HL-60 (cell line): ENCODE measurements at regions not wholly inside any gene's neighbourhood (a gene's known extent, or its start where the extent isn't known, plus 50 kb on each side); places are given as distances from the start of the nearest gene placed in this dataset.
"Not testable (repeated sequence)": the region's sequence is repeated elsewhere in the genome, so short reads cannot be mapped to it uniquely, and the experiment has no call there.

Experiments
- DNase-seq, 2 experiments: peaks; one replicate each; pipeline ENCODE4 v3.0.0-alpha.2; 2010 to 2020; ENCODE audit warnings: low read depth in 1 of 2, low spot score in 1 of 2
- H3K27ac ChIP-seq: fragments of 250-450 bp; sonication (Bioruptor Pico); replicated peaks from 2 replicates; pipeline ENCODE4 v1.5.1; 2020; ENCODE audit warnings: mild to moderate bottlenecking, moderate library complexity
- H3K27me3 ChIP-seq: fragments of 250-450 bp; sonication (Bioruptor Pico); 2 replicates; pipeline ENCODE4 v1.5.1; 2021; ENCODE audit warnings: mild to moderate bottlenecking, moderate library complexity; ENCODE audit not compliant: insufficient read depth, poor library complexity, severe bottlenecking
- H3K4me3 ChIP-seq: replicated peaks from 2 replicates; pipeline ENCODE4 v1.5.1; 2011; ENCODE audit warnings: mild to moderate bottlenecking, control low read depth, low read length; ENCODE audit not compliant: insufficient read depth
- CTCF ChIP-seq: IDR thresholded peaks from one replicate; pipeline ENCODE4 v1.5.1; 2011; ENCODE audit warnings: low read length, control low read depth, inconsistent platforms; ENCODE audit not compliant: insufficient read depth
- GABPA ChIP-seq: IDR thresholded peaks from 2 replicates; pipeline ENCODE4 v1.6.1; 2012; ENCODE audit warnings: low read depth
- POLR2AphosphoS5 ChIP-seq: IDR thresholded peaks from 2 replicates; pipeline ENCODE4 v1.6.1; 2012; ENCODE audit warnings: low read depth
- REST ChIP-seq: IDR thresholded peaks from 2 replicates; pipeline ENCODE4 v1.6.1; 2012; ENCODE audit warnings: low read depth; ENCODE audit not compliant: insufficient replicate concordance
- SPI1 ChIP-seq: IDR thresholded peaks from 2 replicates; pipeline ENCODE4 v1.6.1; 2012; ENCODE audit warnings: low read depth, mild to moderate bottlenecking, borderline replicate concordance

- H3K27ac ChIP-seq: no peak overlapping the region
- no peaks in the 10 kb centered on the region for H3K27me3 ChIP-seq
- H3K4me3 ChIP-seq: no peak overlapping the region
- no peak for TF ChIP-seq CTCF
- TF ChIP-seq SPI1: no peak
- TF ChIP-seq POLR2AphosphoS5: no peak
- TF ChIP-seq GABPA: no peak
- TF ChIP-seq REST: no peak
- DNase-seq: no peak
These were observed 155.8 kb downstream of the TBC1D2B start for GRCh38 chr15:77921664-77922063.

GRCh38 chr15:77916966-77917635 is 160.4 kb downstream of the TBC1D2B start:
- DNase-seq, H3K27me3 ChIP-seq, H3K4me3 ChIP-seq, H3K27ac ChIP-seq: not testable (repeated sequence)

GRCh38 chr15:77915961-77916330 is 161.6 kb downstream of the TBC1D2B start:
- not testable (repeated sequence) for H3K4me3 ChIP-seq, H3K27ac ChIP-seq, DNase-seq, H3K27me3 ChIP-seq

GRCh38 chr15:77915261-77915960 is 162.1 kb downstream of the TBC1D2B start:
- H3K27me3 ChIP-seq: peaks cover 5% of the 10 kb centered on the region
- H3K4me3 ChIP-seq: no peak overlapping the region
- no peak overlapping the region for H3K27ac ChIP-seq
- no peak for DNase-seq
- TF ChIP-seq SPI1: no peak
- no peak for TF ChIP-seq POLR2AphosphoS5
- TF ChIP-seq CTCF: no peak
- TF ChIP-seq REST: no peak
- TF ChIP-seq GABPA: no peak

- not testable (repeated sequence) for H3K4me3 ChIP-seq, H3K27me3 ChIP-seq, H3K27ac ChIP-seq, DNase-seq
These were observed 163.0 kb downstream of the TBC1D2B start for GRCh38 chr15:77914531-77914930.

GRCh38 chr15:77910030-77910911 is 167.2 kb downstream of the TBC1D2B start:
- peak; percentile 21 to 85 for DNase-seq
- peak overlapping the region; percentile 42 for H3K4me3 ChIP-seq
- H3K27me3 ChIP-seq, H3K27ac ChIP-seq: not testable (repeated sequence)
